GM18498 (cell line): ENCODE measurements at regions not wholly inside any gene's neighbourhood (a gene's known extent, or its start where the extent isn't known, plus 50 kb on each side); places are given as distances from the start of the nearest gene placed in this dataset.

Experiments used
- ATAC-seq: cut with Tn5 transposase; IDR thresholded peaks from one replicate; pipeline ENCODE4 v1.9.1; 2021; ENCODE audit warnings: mild to moderate bottlenecking, moderate library complexity; ENCODE audit not compliant: unreplicated experiment

GRCh38 chr3:6522191-6522590 is 338.7 kb upstream of the GRM7 start:
- ATAC-seq: no peak

DNA sequence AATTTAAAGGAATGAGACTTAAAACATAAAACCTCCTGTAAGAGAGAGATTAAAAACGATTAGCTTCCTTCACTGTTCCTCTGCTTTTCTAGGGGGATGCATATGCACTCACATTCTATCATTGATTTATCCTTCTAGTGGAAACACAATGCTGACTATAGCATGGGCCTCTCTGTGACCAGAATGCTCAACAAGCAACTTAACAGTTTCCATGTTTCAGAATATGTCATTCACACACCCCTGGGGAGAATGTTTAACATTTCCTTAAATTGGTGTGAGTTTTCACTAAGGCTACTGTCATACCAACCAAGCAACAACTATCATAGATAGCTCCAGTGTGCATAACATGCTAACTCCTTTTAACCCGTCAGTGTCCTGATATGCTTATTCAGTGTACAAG is 337.9 kb upstream of the GRM7 start:
- no peak for ATAC-seq

- no peak for ATAC-seq
These were observed 336.4 kb upstream of the GRM7 start for GRCh38 chr3:6524479-6524878.

GRCh38 chr3:6526321-6526720 is 334.6 kb upstream of the GRM7 start:
- no peak for ATAC-seq

DNA sequence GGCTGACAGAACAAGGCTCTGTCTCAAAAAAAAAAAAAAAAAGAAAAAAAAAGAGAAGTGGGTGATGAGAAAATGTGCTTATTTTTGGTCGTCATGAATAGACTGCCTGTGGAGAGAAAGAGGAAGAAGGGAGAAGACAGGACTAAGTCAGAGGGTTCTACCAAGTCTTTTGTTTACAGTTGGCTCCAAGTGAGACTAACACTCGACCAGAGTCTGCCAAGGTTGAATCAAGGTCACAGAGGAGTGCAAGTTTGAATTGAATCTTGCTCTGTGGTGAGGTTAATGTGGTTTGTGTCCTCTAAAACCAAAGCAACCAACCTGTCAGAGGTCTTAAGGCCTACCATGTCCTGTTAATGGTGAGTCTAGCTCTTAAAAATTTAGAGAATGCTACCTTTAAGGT is 334.1 kb upstream of the GRM7 start:
- ATAC-seq: no peak

DNA sequence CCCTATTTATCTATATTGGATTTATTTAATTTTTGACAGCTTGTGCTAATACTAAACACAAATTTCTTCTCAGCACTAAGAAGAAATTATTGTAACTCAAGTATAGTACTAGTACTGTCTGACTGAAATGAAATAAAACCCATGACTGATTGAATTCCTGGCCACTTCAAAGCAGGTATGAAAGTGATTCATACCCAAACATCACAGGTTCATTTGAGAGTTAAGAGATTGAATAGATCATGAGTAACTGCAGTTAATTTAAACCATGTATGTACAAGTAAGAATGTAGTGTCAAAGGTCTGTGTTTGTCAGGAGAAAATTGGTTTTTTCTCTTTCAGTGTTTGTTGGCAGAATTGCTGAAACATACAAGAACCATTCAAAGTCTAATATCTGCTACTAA is 332.0 kb upstream of the GRM7 start:
- no peak for ATAC-seq

- no peak for ATAC-seq
These were observed 329.8 kb upstream of the GRM7 start for GRCh38 chr3:6531153-6531552.

GRCh38 chr3:6532101-6532500 is 328.8 kb upstream of the GRM7 start:
- ATAC-seq: no peak

GRCh38 chr3:6540981-6541380 is 319.9 kb upstream of the GRM7 start:
- ATAC-seq: no peak

- ATAC-seq: no peak
These were observed 318.1 kb upstream of the GRM7 start for GRCh38 chr3:6542795-6543194.

- ATAC-seq: no peak
These were observed 311.6 kb upstream of the GRM7 start for GRCh38 chr3:6549296-6549695.

DNA sequence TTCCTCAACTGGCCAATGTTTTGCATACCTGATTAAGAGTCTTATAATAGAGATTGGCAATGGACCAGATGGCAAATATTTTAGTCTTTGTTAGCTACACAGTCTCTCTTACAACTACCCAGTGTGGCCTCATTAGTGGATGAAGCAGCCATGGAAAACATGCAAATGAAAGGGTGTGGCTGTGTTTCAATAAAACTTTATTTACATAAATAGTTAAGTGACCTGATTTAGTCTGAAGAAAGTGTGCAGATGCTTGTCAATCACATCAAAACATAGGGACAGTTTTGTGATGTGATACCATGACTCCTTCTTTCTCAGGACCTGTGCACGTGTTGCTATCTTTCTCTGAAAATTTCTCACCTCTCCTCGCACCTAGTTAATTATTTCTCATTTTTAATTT is 309.8 kb upstream of the GRM7 start:
- ATAC-seq: no peak

DNA sequence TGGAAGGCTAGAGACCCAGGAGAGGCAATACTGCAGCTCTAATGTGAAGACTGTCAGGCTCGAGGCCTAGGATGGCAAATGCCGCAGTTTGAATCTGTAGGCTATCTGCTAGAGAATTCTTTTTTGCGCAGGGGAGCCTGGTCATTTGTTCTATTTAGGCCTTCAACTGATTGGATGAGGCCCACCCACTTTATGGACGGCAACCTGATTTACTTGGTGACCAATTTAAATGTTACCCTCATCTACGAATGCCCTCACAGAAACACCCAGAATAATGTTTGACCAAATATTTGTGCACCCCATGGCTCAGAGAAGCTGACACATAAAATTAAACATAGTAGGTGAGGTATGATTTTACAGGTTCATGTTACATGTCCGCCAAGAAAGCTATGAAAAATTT is 300.7 kb upstream of the GRM7 start:
- no peak for ATAC-seq

GRCh38 chr3:6567241-6567640 is 293.7 kb upstream of the GRM7 start:
- ATAC-seq: no peak

- ATAC-seq: no peak
These were observed 291.9 kb upstream of the GRM7 start for GRCh38 chr3:6568999-6569493.

GRCh38 chr3:6571448-6571847 is 289.5 kb upstream of the GRM7 start:
- no peak for ATAC-seq

GRCh38 chr3:6577584-6577983 is 283.3 kb upstream of the GRM7 start:
- ATAC-seq: no peak

- ATAC-seq: no peak
These were observed 282.4 kb upstream of the GRM7 start for GRCh38 chr3:6578526-6578925.

DNA sequence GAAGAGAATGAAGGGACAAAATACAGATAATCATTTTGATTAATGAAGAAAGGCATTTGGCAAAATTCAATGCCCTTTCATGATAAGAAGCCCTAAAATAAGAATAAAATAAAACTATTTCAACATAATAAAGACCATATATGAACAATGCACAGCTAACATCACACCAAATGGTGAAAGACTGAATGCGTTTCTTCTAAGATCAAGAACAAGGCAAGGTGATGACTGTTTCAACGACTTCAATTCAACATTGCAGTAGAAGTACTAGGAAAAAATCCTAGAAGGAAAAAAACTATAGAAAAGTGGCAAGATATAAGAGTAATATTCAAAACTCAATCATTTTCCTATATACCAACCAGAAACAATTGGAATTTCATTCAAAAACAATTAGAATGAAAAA is 280.1 kb upstream of the GRM7 start:
- no peak for ATAC-seq

- ATAC-seq: no peak
These were observed 275.6 kb upstream of the GRM7 start for GRCh38 chr3:6585360-6585759.

GRCh38 chr3:6600237-6600636 is 260.7 kb upstream of the GRM7 start:
- ATAC-seq: no peak

- ATAC-seq: peak; percentile 63
These were observed 259.5 kb upstream of the GRM7 start for GRCh38 chr3:6601374-6601773.

GRCh38 chr3:6602329-6602728 is 258.6 kb upstream of the GRM7 start:
- no peak for ATAC-seq

- ATAC-seq: no peak
These were observed 255.7 kb upstream of the GRM7 start for GRCh38 chr3:6605227-6605626.
